Fibroblast of lung (primary cell): ENCODE measurements at regions not wholly inside any gene's neighbourhood (a gene's known extent, or its start where the extent isn't known, plus 50 kb on each side); places are given as distances from the start of the nearest gene placed in this dataset.

Source experiments
- DNase-seq, 2 donors: peaks; one replicate each; pipeline versions ENCODE4 v3.0.0 to v3.0.0-alpha.2; 2010; ENCODE audit warnings: low read depth in 2 of 2
- H2AFZ ChIP-seq: 2 replicates; pipeline ENCODE4 v1.5.1; 2012; ENCODE audit warnings: low read length, control low read depth, inconsistent platforms
- H3K27ac ChIP-seq: 2 replicates; pipeline ENCODE4 v1.5.1; 2011; ENCODE audit warnings: low read length, control low read depth; ENCODE audit not compliant: insufficient read depth
- H3K27me3 ChIP-seq: 2 replicates; pipeline ENCODE4 v1.5.1; 2011; ENCODE audit warnings: mild to moderate bottlenecking, low read length; ENCODE audit not compliant: control insufficient read depth, insufficient read depth
- H3K36me3 ChIP-seq: 2 replicates; pipeline ENCODE4 v1.5.1; 2011; ENCODE audit warnings: low read length; ENCODE audit not compliant: control insufficient read depth, insufficient read depth
- H3K4me1 ChIP-seq: 2 replicates; pipeline ENCODE4 v1.5.1; 2011; ENCODE audit warnings: low read length; ENCODE audit not compliant: control insufficient read depth, insufficient read depth; ENCODE audit errors: extremely low read depth
- H3K4me2 ChIP-seq: 2 replicates; pipeline ENCODE4 v1.5.1; 2011; ENCODE audit warnings: low read length, control low read depth; ENCODE audit not compliant: insufficient read depth; ENCODE audit errors: extremely low read depth
- H3K4me3 ChIP-seq, 4 experiments: fragments of 200-600 bp in 1 of 4; sonication (generic) in 1 of 4; replicated peaks in 1 of 4; 2 replicates each; pipeline ENCODE4 v1.5.1; 2011 to 2016; ENCODE audit warnings: low read length in 4 of 4, low read depth in 3 of 4, mild to moderate bottlenecking in 3 of 4, control low read depth in 2 of 4, inconsistent platforms in 1 of 4, mixed read lengths in 1 of 4; ENCODE audit not compliant: insufficient read depth in 1 of 4; ENCODE audit errors: control extremely low read depth in 1 of 4
- H3K79me2 ChIP-seq: 2 replicates; pipeline ENCODE4 v1.5.1; 2012; ENCODE audit warnings: mild to moderate bottlenecking, low read length, inconsistent platforms; ENCODE audit not compliant: control insufficient read depth, insufficient read depth
- H3K9ac ChIP-seq: 2 replicates; pipeline ENCODE4 v1.5.1; 2011; ENCODE audit warnings: mild to moderate bottlenecking, low read length, control low read depth; ENCODE audit not compliant: insufficient read depth
- H3K9me3 ChIP-seq: 2 replicates; pipeline ENCODE4 v1.5.1; 2012; ENCODE audit warnings: low read depth, low read length; ENCODE audit not compliant: control insufficient read depth, insufficient read depth
- H4K20me1 ChIP-seq: 2 replicates; pipeline ENCODE4 v1.5.1; 2011; ENCODE audit warnings: low read length; ENCODE audit not compliant: control insufficient read depth, insufficient read depth; ENCODE audit errors: extremely low read depth
- EZH2 ChIP-seq: IDR thresholded peaks from 2 replicates; pipeline ENCODE4 v1.5.1; 2012; ENCODE audit warnings: low read length, control low read depth, mild to moderate bottlenecking; ENCODE audit errors: missing control alignments
- TF ChIP-seq, protein P1 (sequence below), 2 donors: IDR thresholded peaks in 1 of 2; conservative IDR thresholded peaks in 1 of 2; 1 replicate in 1 of 2; 2 replicates in 1 of 2; pipeline ENCODE4 v1.5.1; 2011 to 2012; ENCODE audit warnings: low read length in 2 of 2, control low read depth in 1 of 2, inconsistent platforms in 1 of 2, low read depth in 1 of 2, mild to moderate bottlenecking in 1 of 2

DNA sequence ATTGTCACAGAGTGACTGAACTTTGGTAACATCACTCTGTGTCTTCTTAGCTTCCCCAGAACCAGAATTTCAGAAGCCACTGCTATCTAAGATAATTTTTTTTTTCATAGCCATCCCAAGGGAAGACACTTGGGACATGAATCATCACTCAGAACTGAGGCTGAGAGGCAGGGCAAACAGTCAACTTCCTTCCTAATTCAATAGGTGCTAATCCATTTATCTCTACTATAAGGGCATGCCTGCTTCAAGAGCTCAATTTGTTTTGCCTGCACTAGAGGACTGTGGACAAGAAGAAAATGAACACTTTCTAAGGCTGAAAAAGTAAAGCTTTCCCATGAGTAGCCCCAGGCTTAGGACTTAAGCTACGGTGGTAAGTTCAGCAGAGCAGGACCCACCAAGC is 56.7 kb upstream of the MYRIP start:
- Histone ChIP-seq H3K9ac (no peak overlapping the region), H3K9me3 (no peaks in the 10 kb centered on the region), H3K36me3 (no peaks in the 10 kb centered on the region), H3K4me1 (no peaks in the 10 kb centered on the region), H3K4me2 (no peak overlapping the region), H2AFZ (no peak overlapping the region), H3K27me3 (no peaks in the 10 kb centered on the region), H3K27ac (no peak overlapping the region), H4K20me1 (no peaks in the 10 kb centered on the region), H3K4me3 (no peak overlapping the region), H3K79me2 (no peaks in the 10 kb centered on the region)
- DNase-seq, result no peak
- TF ChIP-seq, protein P1, sequence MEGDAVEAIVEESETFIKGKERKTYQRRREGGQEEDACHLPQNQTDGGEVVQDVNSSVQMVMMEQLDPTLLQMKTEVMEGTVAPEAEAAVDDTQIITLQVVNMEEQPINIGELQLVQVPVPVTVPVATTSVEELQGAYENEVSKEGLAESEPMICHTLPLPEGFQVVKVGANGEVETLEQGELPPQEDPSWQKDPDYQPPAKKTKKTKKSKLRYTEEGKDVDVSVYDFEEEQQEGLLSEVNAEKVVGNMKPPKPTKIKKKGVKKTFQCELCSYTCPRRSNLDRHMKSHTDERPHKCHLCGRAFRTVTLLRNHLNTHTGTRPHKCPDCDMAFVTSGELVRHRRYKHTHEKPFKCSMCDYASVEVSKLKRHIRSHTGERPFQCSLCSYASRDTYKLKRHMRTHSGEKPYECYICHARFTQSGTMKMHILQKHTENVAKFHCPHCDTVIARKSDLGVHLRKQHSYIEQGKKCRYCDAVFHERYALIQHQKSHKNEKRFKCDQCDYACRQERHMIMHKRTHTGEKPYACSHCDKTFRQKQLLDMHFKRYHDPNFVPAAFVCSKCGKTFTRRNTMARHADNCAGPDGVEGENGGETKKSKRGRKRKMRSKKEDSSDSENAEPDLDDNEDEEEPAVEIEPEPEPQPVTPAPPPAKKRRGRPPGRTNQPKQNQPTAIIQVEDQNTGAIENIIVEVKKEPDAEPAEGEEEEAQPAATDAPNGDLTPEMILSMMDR (conservative IDR thresholded peaks at IDR 0.05 in 1 of 2, IDR thresholded peaks at IDR 0.05 in 1 of 2; ENCODE audit: low read depth in 1 of 2, low read length in 2 of 2), result no peak
- no peak for TF ChIP-seq EZH2

DNA sequence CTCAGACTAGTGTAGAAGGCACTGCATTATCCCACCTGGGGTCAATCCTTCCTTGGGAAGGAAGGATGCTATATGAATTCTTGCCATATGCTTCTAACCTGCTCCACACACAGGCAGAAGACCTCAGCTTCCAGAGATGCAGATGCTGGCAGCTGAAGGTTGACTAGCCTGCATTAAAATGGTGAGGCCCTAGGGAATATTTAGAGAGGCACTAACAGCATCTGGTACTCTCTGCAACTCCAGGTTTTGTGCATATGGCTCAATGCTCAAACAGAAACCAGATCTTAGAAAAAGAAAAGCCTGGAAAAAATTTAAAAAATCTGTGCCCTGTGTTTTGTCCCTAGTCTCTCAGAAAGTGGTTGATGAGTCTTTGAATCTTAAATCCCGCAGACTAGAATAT is 56.0 kb upstream of the MYRIP start:
- Histone ChIP-seq H3K79me2 (no peaks in the 10 kb centered on the region), H2AFZ (no peak overlapping the region), H3K4me2 (no peak overlapping the region), H3K4me3 (no peak overlapping the region), H3K27ac (no peak overlapping the region), H3K9me3 (no peaks in the 10 kb centered on the region), H3K36me3 (no peaks in the 10 kb centered on the region), H3K9ac (no peak overlapping the region), H3K4me1 (no peaks in the 10 kb centered on the region), H3K27me3 (no peaks in the 10 kb centered on the region), H4K20me1 (no peaks in the 10 kb centered on the region)
- TF ChIP-seq EZH2, result no peak
- TF ChIP-seq, protein P1 (conservative IDR thresholded peaks at IDR 0.05 in 1 of 2, IDR thresholded peaks at IDR 0.05 in 1 of 2; ENCODE audit: low read depth in 1 of 2, low read length in 2 of 2), result no peak
- DNase-seq, result no peak

DNA sequence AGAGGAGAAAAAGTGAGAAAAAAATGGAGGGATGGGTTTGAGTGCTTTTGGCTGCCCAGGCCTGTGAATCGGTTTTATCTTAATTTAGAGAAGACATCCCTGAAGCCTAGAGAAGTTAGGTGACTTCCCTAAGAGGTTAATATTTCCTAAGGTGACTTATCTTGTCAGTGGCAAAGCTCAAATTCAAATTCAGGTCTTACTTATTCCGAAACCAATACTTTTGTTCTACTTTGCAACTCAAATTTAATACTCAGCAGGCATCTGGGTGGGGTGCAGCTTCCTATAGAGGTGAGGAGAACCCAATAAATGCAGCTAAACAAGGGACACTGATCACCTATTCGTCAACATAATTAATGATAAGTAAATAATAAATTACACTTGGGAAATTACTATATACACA is 54.9 kb upstream of the MYRIP start:
- Histone ChIP-seq H3K27ac (no peak overlapping the region), H3K4me3 (no peak overlapping the region), H3K4me2 (no peak overlapping the region), H3K79me2 (no peaks in the 10 kb centered on the region), H4K20me1 (no peaks in the 10 kb centered on the region), H3K36me3 (no peaks in the 10 kb centered on the region), H2AFZ (no peak overlapping the region), H3K9ac (no peak overlapping the region), H3K4me1 (no peaks in the 10 kb centered on the region), H3K27me3 (no peaks in the 10 kb centered on the region), H3K9me3 (no peaks in the 10 kb centered on the region)
- TF ChIP-seq, protein P1 (conservative IDR thresholded peaks at IDR 0.05 in 1 of 2, IDR thresholded peaks at IDR 0.05 in 1 of 2; ENCODE audit: low read depth in 1 of 2, low read length in 2 of 2), result no peak
- TF ChIP-seq EZH2, result no peak
- DNase-seq, result no peak
